Trophoblast cell (in vitro differentiated cells and primary cell): ENCODE measurements at regions not wholly inside any gene's neighbourhood (a gene's known extent, or its start where the extent isn't known, plus 50 kb on each side); places are given as distances from the start of the nearest gene placed in this dataset.

Experiments used
- DNase-seq, 2 donors: peaks; one replicate each; pipeline ENCODE4 v3.0.0-alpha.2; 2016
- H2AFZ ChIP-seq: 2 replicates; pipeline ENCODE4 v1.6.1; 2013; ENCODE audit warnings: low read length, moderate library complexity, mild to moderate bottlenecking; ENCODE audit not compliant: insufficient read depth, poor library complexity
- H2AK5ac ChIP-seq: 2 replicates; pipeline ENCODE4 v1.6.1; 2013; ENCODE audit warnings: mild to moderate bottlenecking, low read length
- H2BK120ac ChIP-seq: 2 replicates; pipeline ENCODE4 v1.6.1; 2013; ENCODE audit warnings: low read length, mild to moderate bottlenecking, moderate library complexity; ENCODE audit not compliant: insufficient read depth, poor library complexity
- H2BK12ac ChIP-seq: 2 replicates; pipeline ENCODE4 v1.6.1; 2013; ENCODE audit warnings: mild to moderate bottlenecking, low read length, moderate library complexity
- H2BK5ac ChIP-seq: 2 replicates; pipeline ENCODE4 v1.6.1; 2013; ENCODE audit warnings: low read length, low read depth, moderate library complexity, mild to moderate bottlenecking; ENCODE audit not compliant: poor library complexity
- H3K14ac ChIP-seq: 2 replicates; pipeline ENCODE4 v1.6.1; 2013; ENCODE audit warnings: mild to moderate bottlenecking, low read length
- H3K18ac ChIP-seq: 2 replicates; pipeline ENCODE4 v1.6.1; 2013; ENCODE audit warnings: mild to moderate bottlenecking, low read length
- H3K23ac ChIP-seq: 2 replicates; pipeline ENCODE4 v1.6.1; 2013; ENCODE audit warnings: low read length
- H3K27ac ChIP-seq: 2 replicates; pipeline ENCODE4 v1.5.1; 2013; ENCODE audit warnings: low read depth, mild to moderate bottlenecking, inconsistent platforms, low read length, moderate library complexity
- H3K27me3 ChIP-seq: 2 replicates; pipeline ENCODE4 v1.6.1; 2013; ENCODE audit warnings: inconsistent platforms, mild to moderate bottlenecking, low read length, moderate library complexity; ENCODE audit not compliant: insufficient read depth
- H3K36me3 ChIP-seq, 2 experiments: 1 replicate in 1 of 2; 2 replicates in 1 of 2; pipeline ENCODE4 v1.6.1; 2013; ENCODE audit warnings: low read length in 2 of 2, mild to moderate bottlenecking in 2 of 2, moderate library complexity in 1 of 2; ENCODE audit not compliant: insufficient read depth in 2 of 2, control insufficient read depth in 1 of 2
- H3K4ac ChIP-seq: 2 replicates; pipeline ENCODE4 v1.6.1; 2013; ENCODE audit warnings: low read depth, mild to moderate bottlenecking, low read length, moderate library complexity
- H3K4me1 ChIP-seq, 2 experiments: 1 replicate in 1 of 2; 2 replicates in 1 of 2; pipeline ENCODE4 v1.6.1; 2013; ENCODE audit warnings: low read length in 2 of 2, mild to moderate bottlenecking in 2 of 2, moderate library complexity in 1 of 2; ENCODE audit not compliant: insufficient read depth in 2 of 2, control insufficient read depth in 1 of 2
- H3K4me2 ChIP-seq: 2 replicates; pipeline ENCODE4 v1.6.1; 2013; ENCODE audit warnings: inconsistent platforms, mild to moderate bottlenecking, low read length, moderate library complexity
- H3K4me3 ChIP-seq: 2 replicates; pipeline ENCODE4 v1.5.1; 2013; ENCODE audit warnings: mild to moderate bottlenecking, low read depth, low read length, inconsistent platforms
- H3K79me1 ChIP-seq: one replicate; pipeline ENCODE4 v1.6.1; 2013; ENCODE audit warnings: low read length
- H3K79me2 ChIP-seq: 2 replicates; pipeline ENCODE4 v1.6.1; 2013; ENCODE audit warnings: low read length, mild to moderate bottlenecking; ENCODE audit not compliant: control insufficient read depth, insufficient read depth, poor library complexity
- H3K9ac ChIP-seq: 2 replicates; pipeline ENCODE4 v1.6.1; 2013; ENCODE audit warnings: mild to moderate bottlenecking, low read length
- H3K9me3 ChIP-seq: 2 replicates; pipeline ENCODE4 v1.6.1; 2013; ENCODE audit warnings: low read depth, mild to moderate bottlenecking, control low read depth, inconsistent platforms, low read length; ENCODE audit not compliant: insufficient read depth
- H4K12ac ChIP-seq: 2 replicates; pipeline ENCODE4 v1.6.1; 2013; ENCODE audit warnings: low read depth, mild to moderate bottlenecking, low read length, moderate library complexity
- H4K8ac ChIP-seq: 2 replicates; pipeline ENCODE4 v1.6.1; 2013; ENCODE audit warnings: low read depth, mild to moderate bottlenecking, low read length, moderate library complexity
- H4K91ac ChIP-seq: one replicate; pipeline ENCODE4 v1.6.1; 2013; ENCODE audit warnings: low read depth, mild to moderate bottlenecking, low read length, moderate library complexity
- WGBS: extraction: QIAGEN DNeasy Blood & Tissue Kit; methylation state at CpG from one replicate; pipeline ENCODE4 v1.1.7; 2013; ENCODE audit warnings: missing lambda C conversion rate; ENCODE audit not compliant: insufficient read length, insufficient coverage; ENCODE audit errors: extremely low coverage; 5-methylcytosine and 5-hydroxymethylcytosine counted together

DNA sequence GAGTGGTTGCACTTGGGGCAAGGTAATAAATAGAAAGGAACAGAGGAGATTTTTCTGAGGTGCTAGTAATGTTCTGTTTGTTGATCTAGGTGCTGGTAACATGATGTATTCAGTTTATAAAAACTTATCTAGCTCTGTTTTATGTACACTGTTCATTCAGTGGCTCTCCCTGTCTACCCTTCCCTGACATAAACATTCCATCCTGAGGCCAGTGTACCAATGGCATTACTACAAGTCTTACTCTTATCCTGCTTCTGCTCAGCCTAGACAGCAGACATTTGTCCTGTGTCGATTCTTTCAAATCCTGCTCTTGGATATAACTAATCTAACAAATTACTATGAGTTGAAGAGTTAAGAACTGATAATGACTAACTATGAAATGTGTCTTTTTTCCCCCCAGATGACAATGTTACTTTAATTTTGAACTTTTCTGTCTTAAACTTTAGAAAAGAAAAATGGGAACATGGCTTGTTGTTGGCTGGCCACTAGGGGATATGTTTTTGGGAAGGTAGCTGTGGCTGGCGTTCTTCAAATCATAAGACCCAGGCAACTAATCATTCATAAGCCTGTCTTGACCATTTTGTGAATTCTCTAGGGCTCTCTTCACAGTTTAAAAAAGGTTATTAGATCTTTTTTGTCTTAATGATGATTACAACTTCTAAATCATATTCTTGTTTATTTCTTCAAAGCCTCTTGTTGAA lies 390.9 kb downstream of the PBX1 start:
- Histone ChIP-seq H2AK5ac (no peak overlapping the region), H3K27me3 (no peaks in the 10 kb centered on the region), H3K23ac (no peak overlapping the region), H3K4ac (no peak overlapping the region), H3K79me1 (peaks cover 5% of the 10 kb centered on the region), H4K8ac (no peak overlapping the region), H4K91ac (peak overlapping the region; percentile 82), H3K9me3 (peaks cover 4% of the 10 kb centered on the region), H3K4me3 (no peak overlapping the region), H3K36me3 (peaks cover 2 to 3% of the 10 kb centered on the region in 2 experiments), H3K79me2 (no peaks in the 10 kb centered on the region), H3K27ac (peak overlapping the region; percentile 95), H2BK5ac (peak overlapping the region; percentile 80), H2BK12ac (no peak overlapping the region), H2AFZ (no peak overlapping the region), H3K4me2 (no peak overlapping the region), H3K14ac (no peak overlapping the region), H4K12ac (no peak overlapping the region), H3K18ac (no peak overlapping the region), H3K4me1 (peaks cover 3% of the 10 kb centered on the region in 2 experiments), H3K9ac (no peak overlapping the region), H2BK120ac (peak overlapping the region; percentile 82)
- no peak for DNase-seq
- no CpG with 5 or more reads among the region's 2 CpGs for WGBS

GRCh38 chr1:164948101-164948500 lies 389.1 kb downstream of the PBX1 start:
- no peak overlapping the region for H4K8ac ChIP-seq
- no peak overlapping the region for H3K27ac ChIP-seq
- no peak overlapping the region for H4K12ac ChIP-seq
- peaks cover 4% of the 10 kb centered on the region for H3K9me3 ChIP-seq
- no peak overlapping the region for H2BK5ac ChIP-seq
- H3K4me2 ChIP-seq, result no peak overlapping the region
- H3K18ac ChIP-seq, result no peak overlapping the region
- no peak overlapping the region for H2AK5ac ChIP-seq
- H2AFZ ChIP-seq, result no peak overlapping the region
- H4K91ac ChIP-seq, result no peak overlapping the region
- H3K27me3 ChIP-seq, result no peaks in the 10 kb centered on the region
- no peak overlapping the region for H3K4me3 ChIP-seq
- no peak overlapping the region for H2BK12ac ChIP-seq
- H2BK120ac ChIP-seq, result no peak overlapping the region
- H3K36me3 ChIP-seq, result peaks cover 2 to 3% of the 10 kb centered on the region in 2 experiments
- no CpG with 5 or more reads among the region's 1 CpG for WGBS
- H3K79me2 ChIP-seq, result no peaks in the 10 kb centered on the region
- DNase-seq, result no peak
- H3K14ac ChIP-seq, result no peak overlapping the region
- H3K9ac ChIP-seq, result no peak overlapping the region
- no peak overlapping the region for H3K4ac ChIP-seq
- no peak overlapping the region for H3K23ac ChIP-seq
- H3K4me1 ChIP-seq, result peaks cover 3% of the 10 kb centered on the region in 2 experiments
- H3K79me1 ChIP-seq, result peaks cover 5% of the 10 kb centered on the region

DNA sequence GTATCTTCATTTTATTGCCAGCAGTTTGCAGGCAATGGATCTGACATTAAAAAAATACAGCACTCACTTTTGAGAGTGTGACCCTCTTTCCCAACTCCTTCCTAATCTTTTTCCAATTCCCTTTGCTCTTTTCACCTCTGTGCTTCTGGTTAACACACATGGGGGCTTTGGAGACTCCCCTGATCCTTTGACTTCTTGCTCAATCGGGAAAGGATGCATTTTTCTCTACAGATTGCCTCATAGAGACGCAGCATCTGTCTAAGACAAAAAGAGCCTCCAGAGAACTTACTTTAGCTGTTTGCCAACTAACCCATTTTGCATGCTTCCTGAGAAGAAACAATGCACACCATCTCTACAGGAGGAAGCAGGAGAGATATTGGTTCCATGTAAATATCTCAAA lies 378.3 kb downstream of the PBX1 start:
- no CpG with 5 or more reads among the region's 2 CpGs for WGBS
- H2AFZ ChIP-seq, result no peak overlapping the region

GRCh38 chr1:164932580-164932979 lies 373.6 kb downstream of the PBX1 start:
- Histone ChIP-seq H3K27me3 (no peaks in the 10 kb centered on the region), H3K79me2 (no peaks in the 10 kb centered on the region), H2AFZ (no peak overlapping the region), H2BK12ac (no peak overlapping the region), H4K91ac (no peak overlapping the region), H3K14ac (no peak overlapping the region), H4K8ac (no peak overlapping the region), H3K9ac (no peak overlapping the region), H2BK120ac (no peak overlapping the region), H3K4me1 (no peaks in the 10 kb centered on the region), H4K12ac (no peak overlapping the region), H3K23ac (no peak overlapping the region), H3K4me3 (no peak overlapping the region), H3K79me1 (peaks cover 3% of the 10 kb centered on the region), H3K9me3 (no peaks in the 10 kb centered on the region), H3K18ac (no peak overlapping the region), H2AK5ac (no peak overlapping the region), H3K4ac (no peak overlapping the region), H2BK5ac (no peak overlapping the region), H3K4me2 (no peak overlapping the region), H3K36me3 (no peaks in the 10 kb centered on the region), H3K27ac (no peak overlapping the region)
- DNase-seq, result no peak
- WGBS, result no CpG with 5 or more reads among the region's 4 CpGs

More for the DNA sequence above, 378.3 kb downstream of the PBX1 start:
- H3K9ac ChIP-seq, result no peak overlapping the region
- H3K4me2 ChIP-seq, result no peak overlapping the region
- no peaks in the 10 kb centered on the region for H3K9me3 ChIP-seq
- H4K8ac ChIP-seq, result no peak overlapping the region
- H3K27me3 ChIP-seq, result no peaks in the 10 kb centered on the region
- no peak overlapping the region for H4K91ac ChIP-seq
- no peaks in the 10 kb centered on the region for H3K79me2 ChIP-seq
- no peak for DNase-seq
- H3K79me1 ChIP-seq, result no peaks in the 10 kb centered on the region
- H3K27ac ChIP-seq, result no peak overlapping the region
- no peaks in the 10 kb centered on the region for H3K36me3 ChIP-seq
- no peak overlapping the region for H2BK120ac ChIP-seq
- H2BK5ac ChIP-seq, result no peak overlapping the region
- H3K23ac ChIP-seq, result no peak overlapping the region
- no peak overlapping the region for H2AK5ac ChIP-seq
- H3K18ac ChIP-seq, result no peak overlapping the region
- no peak overlapping the region for H3K4me3 ChIP-seq
- no peaks in the 10 kb centered on the region for H3K4me1 ChIP-seq
- H3K14ac ChIP-seq, result no peak overlapping the region
- no peak overlapping the region for H2BK12ac ChIP-seq
- H3K4ac ChIP-seq, result no peak overlapping the region
- H4K12ac ChIP-seq, result no peak overlapping the region
